GM23338 (cell line): ENCODE measurements at regions not wholly inside any gene's neighbourhood (a gene's known extent, or its start where the extent isn't known, plus 50 kb on each side); places are given as distances from the start of the nearest gene placed in this dataset.

Experiments
- CREB1 ChIP-seq: fragments of 250-450 bp; sonication (Bioruptor Pico); IDR thresholded peaks from 2 replicates; pipeline ENCODE4 v1.5.0; 2020; ENCODE audit warnings: low read depth, mild to moderate bottlenecking, moderate library complexity
- ETS1 ChIP-seq: IDR thresholded peaks from 2 replicates; pipeline ENCODE4 v1.6.1; 2016; ENCODE audit warnings: antibody characterized with exemption
- EZH2 ChIP-seq: fragments of 200-600 bp; sonication (generic); IDR thresholded peaks from one replicate; pipeline ENCODE4 v1.8.0; 2017; ENCODE audit warnings: antibody characterized with exemption, mild to moderate bottlenecking, low read depth; ENCODE audit not compliant: unreplicated experiment
- EZH2phosphoT487 ChIP-seq: fragments of 200-600 bp; sonication (generic); IDR thresholded peaks from one replicate; pipeline ENCODE4 v1.8.1; 2018; ENCODE audit warnings: antibody characterized with exemption; ENCODE audit not compliant: unreplicated experiment
- JUNB ChIP-seq: IDR thresholded peaks from one replicate; pipeline ENCODE4 v1.6.1; 2016; ENCODE audit warnings: antibody characterized with exemption; ENCODE audit not compliant: unreplicated experiment
- NANOG ChIP-seq: IDR thresholded peaks from 2 replicates; pipeline ENCODE4 v1.6.1; 2016; ENCODE audit warnings: antibody characterized with exemption, borderline replicate concordance
- POLR2AphosphoS5 ChIP-seq: IDR thresholded peaks from 2 replicates; pipeline ENCODE4 v1.6.1; 2016; ENCODE audit warnings: antibody characterized with exemption, low read depth
- REST ChIP-seq: IDR thresholded peaks from one replicate; pipeline ENCODE4 v1.6.1; 2018; ENCODE audit warnings: antibody characterized with exemption; ENCODE audit not compliant: unreplicated experiment
- STAT1 ChIP-seq: IDR thresholded peaks from one replicate; pipeline ENCODE4 v1.6.1; 2016; ENCODE audit warnings: antibody characterized with exemption; ENCODE audit not compliant: unreplicated experiment
- ZNF331 ChIP-seq: fragments of 250-450 bp; sonication (Bioruptor Pico); IDR thresholded peaks from 2 replicates; pipeline ENCODE4 v1.5.0; 2020; ENCODE audit warnings: low read depth, mild to moderate bottlenecking, moderate library complexity
- ZNF462 ChIP-seq: fragments of 250-450 bp; sonication (Bioruptor Pico); IDR thresholded peaks from 2 replicates; pipeline ENCODE4 v1.5.0; 2020; ENCODE audit warnings: mild to moderate bottlenecking, moderate library complexity
- TF ChIP-seq, protein P1 (sequence below), 2 experiments: fragments of 200-600 bp in 1 of 2; sonication (generic) in 1 of 2; conservative IDR thresholded peaks; 2 replicates each; pipeline versions ENCODE4 v1.5.1 to v1.6.1; 2016 to 2017; ENCODE audit warnings: antibody characterized with exemption in 2 of 2, low read depth in 2 of 2, mild to moderate bottlenecking in 2 of 2, moderate library complexity in 1 of 2

GRCh38 chr6:48915591-48915990 is 547.5 kb downstream of the MMUT start:
- TF ChIP-seq, protein P1, sequence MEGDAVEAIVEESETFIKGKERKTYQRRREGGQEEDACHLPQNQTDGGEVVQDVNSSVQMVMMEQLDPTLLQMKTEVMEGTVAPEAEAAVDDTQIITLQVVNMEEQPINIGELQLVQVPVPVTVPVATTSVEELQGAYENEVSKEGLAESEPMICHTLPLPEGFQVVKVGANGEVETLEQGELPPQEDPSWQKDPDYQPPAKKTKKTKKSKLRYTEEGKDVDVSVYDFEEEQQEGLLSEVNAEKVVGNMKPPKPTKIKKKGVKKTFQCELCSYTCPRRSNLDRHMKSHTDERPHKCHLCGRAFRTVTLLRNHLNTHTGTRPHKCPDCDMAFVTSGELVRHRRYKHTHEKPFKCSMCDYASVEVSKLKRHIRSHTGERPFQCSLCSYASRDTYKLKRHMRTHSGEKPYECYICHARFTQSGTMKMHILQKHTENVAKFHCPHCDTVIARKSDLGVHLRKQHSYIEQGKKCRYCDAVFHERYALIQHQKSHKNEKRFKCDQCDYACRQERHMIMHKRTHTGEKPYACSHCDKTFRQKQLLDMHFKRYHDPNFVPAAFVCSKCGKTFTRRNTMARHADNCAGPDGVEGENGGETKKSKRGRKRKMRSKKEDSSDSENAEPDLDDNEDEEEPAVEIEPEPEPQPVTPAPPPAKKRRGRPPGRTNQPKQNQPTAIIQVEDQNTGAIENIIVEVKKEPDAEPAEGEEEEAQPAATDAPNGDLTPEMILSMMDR (conservative IDR thresholded peaks at IDR 0.05; ENCODE audit: low read depth in 2 of 2): no peak
- TF ChIP-seq EZH2phosphoT487 (no peak), JUNB (no peak), EZH2 (no peak), STAT1 (no peak), POLR2AphosphoS5 (no peak), CREB1 (CRISPR knock-in tag) (no peak), NANOG (no peak), REST (no peak), ZNF462 (CRISPR knock-in tag) (no peak), ZNF331 (CRISPR knock-in tag) (no peak), ETS1 (no peak)
